Vagina (tissue), 2 donors: ENCODE measurements at regions not wholly inside any gene's neighbourhood (a gene's known extent, or its start where the extent isn't known, plus 50 kb on each side); places are given as distances from the start of the nearest gene placed in this dataset.

Source experiments
- POLR2A ChIP-seq, 2 donors: fragments of 450-650 bp; IDR thresholded peaks; one replicate each; pipeline ENCODE4 v1.6.1; 2017; ENCODE audit warnings: antibody characterized with exemption in 2 of 2, mild to moderate bottlenecking in 2 of 2, moderate library complexity in 2 of 2
- POLR2AphosphoS5 ChIP-seq, 2 donors: sonication (generic); formaldehyde crosslinking; IDR thresholded peaks; one replicate each; pipeline ENCODE4 v1.9.0; 2017; ENCODE audit warnings: antibody characterized with exemption in 2 of 2, mild to moderate bottlenecking in 2 of 2, low read depth in 1 of 2; ENCODE audit not compliant: insufficient read depth in 1 of 2
- TF ChIP-seq, protein P1 (sequence below), 3 experiments: fragments of 450-650 bp in 2 of 3; fragments of 200-600 bp in 1 of 3; sonication (generic) in 1 of 3; IDR thresholded peaks; one replicate each; pipeline ENCODE4 v1.5.1; 2017 to 2019; ENCODE audit warnings: antibody characterized with exemption in 3 of 3, mild to moderate bottlenecking in 2 of 3, moderate library complexity in 2 of 3

DNA sequence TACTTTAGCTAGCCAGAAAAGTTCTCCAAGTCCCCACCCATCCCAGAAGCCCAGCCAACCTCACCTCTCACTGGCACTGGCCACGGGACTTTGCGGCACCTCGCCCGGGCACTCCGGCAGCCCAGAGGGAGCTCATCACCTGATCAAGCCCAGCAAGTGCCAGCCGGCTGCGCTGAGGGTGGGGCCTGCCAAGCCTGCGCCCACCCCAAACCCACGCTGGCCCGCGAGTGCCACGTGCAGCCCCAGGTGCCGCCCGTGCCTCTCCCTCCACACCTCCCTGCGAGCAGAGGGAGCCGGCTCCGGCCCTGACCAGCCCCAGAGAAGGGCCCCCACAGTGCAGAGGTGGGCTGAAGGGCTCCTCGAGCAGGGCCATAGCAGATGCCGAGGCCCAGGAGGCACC, 585.0 kb upstream of the HS6ST1 start:
- no peak for TF ChIP-seq POLR2A (IDR thresholded peaks at IDR 0.05)
- TF ChIP-seq, protein P1, sequence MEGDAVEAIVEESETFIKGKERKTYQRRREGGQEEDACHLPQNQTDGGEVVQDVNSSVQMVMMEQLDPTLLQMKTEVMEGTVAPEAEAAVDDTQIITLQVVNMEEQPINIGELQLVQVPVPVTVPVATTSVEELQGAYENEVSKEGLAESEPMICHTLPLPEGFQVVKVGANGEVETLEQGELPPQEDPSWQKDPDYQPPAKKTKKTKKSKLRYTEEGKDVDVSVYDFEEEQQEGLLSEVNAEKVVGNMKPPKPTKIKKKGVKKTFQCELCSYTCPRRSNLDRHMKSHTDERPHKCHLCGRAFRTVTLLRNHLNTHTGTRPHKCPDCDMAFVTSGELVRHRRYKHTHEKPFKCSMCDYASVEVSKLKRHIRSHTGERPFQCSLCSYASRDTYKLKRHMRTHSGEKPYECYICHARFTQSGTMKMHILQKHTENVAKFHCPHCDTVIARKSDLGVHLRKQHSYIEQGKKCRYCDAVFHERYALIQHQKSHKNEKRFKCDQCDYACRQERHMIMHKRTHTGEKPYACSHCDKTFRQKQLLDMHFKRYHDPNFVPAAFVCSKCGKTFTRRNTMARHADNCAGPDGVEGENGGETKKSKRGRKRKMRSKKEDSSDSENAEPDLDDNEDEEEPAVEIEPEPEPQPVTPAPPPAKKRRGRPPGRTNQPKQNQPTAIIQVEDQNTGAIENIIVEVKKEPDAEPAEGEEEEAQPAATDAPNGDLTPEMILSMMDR (IDR thresholded peaks at IDR 0.05): no peak
- no peak for TF ChIP-seq POLR2AphosphoS5 (IDR thresholded peaks at IDR 0.05; ENCODE audit: insufficient read depth in 1 of 2, low read depth in 1 of 2)
